DND-41 (cell line): ENCODE measurements at regions not wholly inside any gene's neighbourhood (a gene's known extent, or its start where the extent isn't known, plus 50 kb on each side); places are given as distances from the start of the nearest gene placed in this dataset.

ENCODE experiments used
- EZH2 ChIP-seq: IDR thresholded peaks from 3 replicates; pipeline ENCODE4 v1.6.1; 2012; ENCODE audit warnings: borderline replicate concordance, low read depth, mild to moderate bottlenecking, moderate library complexity, low read length, inconsistent platforms; ENCODE audit not compliant: severe bottlenecking
- TF ChIP-seq, protein P1 (sequence below): IDR thresholded peaks from 2 replicates; pipeline ENCODE4 v1.5.1; 2012; ENCODE audit warnings: borderline replicate concordance, low read length, moderate library complexity, mild to moderate bottlenecking; ENCODE audit not compliant: poor library complexity, severe bottlenecking; ENCODE audit errors: extremely low read depth

DNA sequence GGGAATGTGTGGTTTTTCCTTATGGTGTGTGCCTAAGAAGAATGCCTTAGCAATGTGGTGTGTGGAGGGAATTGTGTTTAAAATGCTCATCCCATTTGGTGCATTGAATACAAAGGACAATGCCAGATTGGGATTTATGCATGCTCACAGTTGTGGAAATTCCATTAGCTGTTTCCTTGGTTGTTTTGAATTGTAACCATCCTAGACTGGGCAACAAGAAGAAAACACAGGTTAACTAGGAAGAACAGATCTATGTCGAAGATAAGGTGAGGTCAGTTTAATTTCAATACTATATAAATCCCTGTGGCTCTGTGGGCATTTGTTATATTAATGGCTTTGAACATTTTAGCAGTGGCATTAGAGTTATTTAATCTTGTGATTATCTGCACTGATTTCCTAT lies 266.8 kb downstream of the MAT2B start:
- TF ChIP-seq, protein P1, sequence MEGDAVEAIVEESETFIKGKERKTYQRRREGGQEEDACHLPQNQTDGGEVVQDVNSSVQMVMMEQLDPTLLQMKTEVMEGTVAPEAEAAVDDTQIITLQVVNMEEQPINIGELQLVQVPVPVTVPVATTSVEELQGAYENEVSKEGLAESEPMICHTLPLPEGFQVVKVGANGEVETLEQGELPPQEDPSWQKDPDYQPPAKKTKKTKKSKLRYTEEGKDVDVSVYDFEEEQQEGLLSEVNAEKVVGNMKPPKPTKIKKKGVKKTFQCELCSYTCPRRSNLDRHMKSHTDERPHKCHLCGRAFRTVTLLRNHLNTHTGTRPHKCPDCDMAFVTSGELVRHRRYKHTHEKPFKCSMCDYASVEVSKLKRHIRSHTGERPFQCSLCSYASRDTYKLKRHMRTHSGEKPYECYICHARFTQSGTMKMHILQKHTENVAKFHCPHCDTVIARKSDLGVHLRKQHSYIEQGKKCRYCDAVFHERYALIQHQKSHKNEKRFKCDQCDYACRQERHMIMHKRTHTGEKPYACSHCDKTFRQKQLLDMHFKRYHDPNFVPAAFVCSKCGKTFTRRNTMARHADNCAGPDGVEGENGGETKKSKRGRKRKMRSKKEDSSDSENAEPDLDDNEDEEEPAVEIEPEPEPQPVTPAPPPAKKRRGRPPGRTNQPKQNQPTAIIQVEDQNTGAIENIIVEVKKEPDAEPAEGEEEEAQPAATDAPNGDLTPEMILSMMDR, result no peak
- no peak for TF ChIP-seq EZH2
